Activated CD4-positive, alpha-beta T cell treated with anti-CD3 and anti-CD28 coated beads, Interleukin-2, amount 10 ng/mL, durations not matched to agents 24 days and 14 days (primary cell): ENCODE measurements at regions not wholly inside any gene's neighbourhood (a gene's known extent, or its start where the extent isn't known, plus 50 kb on each side); places are given as distances from the start of the nearest gene placed in this dataset.
"Not testable (repeated sequence)": the region's sequence is repeated elsewhere in the genome, so short reads cannot be mapped to it uniquely, and the experiment has no call there.

Experiments used
- DNase-seq: peaks from one replicate; pipeline ENCODE4 v3.0.0; 2022
- H3K27ac Mint-ChIP-seq: one replicate; pipeline ENCODE4 v1.8.0; 2022; ENCODE audit warnings: mild to moderate bottlenecking, mixed read lengths
- H3K27me3 Mint-ChIP-seq: one replicate; pipeline ENCODE4 v1.8.0; 2022; ENCODE audit warnings: mixed read lengths
- H3K36me3 Mint-ChIP-seq: one replicate; pipeline ENCODE4 v1.8.0; 2022; ENCODE audit warnings: low read depth, mild to moderate bottlenecking, mixed read lengths
- H3K4me1 Mint-ChIP-seq: one replicate; pipeline ENCODE4 v1.8.0; 2021; ENCODE audit warnings: mixed read lengths
- H3K4me3 Mint-ChIP-seq: one replicate; pipeline ENCODE4 v1.8.0; 2022; ENCODE audit warnings: mild to moderate bottlenecking, moderate library complexity, mixed read lengths
- H3K9me3 Mint-ChIP-seq: one replicate; pipeline ENCODE4 v1.8.0; 2021; ENCODE audit warnings: mixed read lengths
- intact Hi-C: fragments of 100-400 bp; cut with micrococcal nuclease; formaldehyde crosslinking; loops from one replicate; pipeline ENCODE4 v1.15.1; 2023

DNA sequence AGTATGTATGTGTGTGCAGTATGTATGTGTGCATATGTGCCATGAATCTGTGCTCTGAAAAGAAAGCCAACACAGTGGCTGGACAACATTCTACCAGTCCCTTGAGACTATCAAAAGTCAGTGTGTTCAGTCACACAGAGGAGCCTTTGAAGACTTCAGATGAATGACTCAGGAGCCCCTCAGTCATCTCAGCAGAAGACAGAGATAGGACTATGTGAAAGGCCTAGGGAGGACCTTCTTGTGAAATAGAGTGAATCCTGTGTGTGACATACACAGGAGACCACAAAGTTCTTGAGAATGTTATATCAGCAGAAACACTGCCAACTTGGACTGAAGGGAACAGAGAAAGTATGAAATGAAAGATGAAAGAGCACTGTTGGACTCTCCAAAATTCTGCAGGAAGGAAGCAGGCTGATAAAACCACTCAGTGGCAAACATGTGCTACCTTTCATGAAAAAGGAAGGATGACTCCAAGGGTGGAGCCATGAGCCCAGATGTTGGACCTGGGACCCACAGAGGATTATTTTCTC, 108.4 kb downstream of the METRNL start:
- intact Hi-C loops: no loop called here
- H3K4me3 Mint-ChIP-seq: no peak overlapping the region
- H3K36me3 Mint-ChIP-seq: no peaks in the 10 kb centered on the region
- peak; percentile 53 for DNase-seq
- peaks cover 5% of the 10 kb centered on the region for H3K9me3 Mint-ChIP-seq
- peaks cover 5% of the 10 kb centered on the region for H3K4me1 Mint-ChIP-seq
- peaks cover 2% of the 10 kb centered on the region for H3K27me3 Mint-ChIP-seq
- no peak overlapping the region for H3K27ac Mint-ChIP-seq

DNA sequence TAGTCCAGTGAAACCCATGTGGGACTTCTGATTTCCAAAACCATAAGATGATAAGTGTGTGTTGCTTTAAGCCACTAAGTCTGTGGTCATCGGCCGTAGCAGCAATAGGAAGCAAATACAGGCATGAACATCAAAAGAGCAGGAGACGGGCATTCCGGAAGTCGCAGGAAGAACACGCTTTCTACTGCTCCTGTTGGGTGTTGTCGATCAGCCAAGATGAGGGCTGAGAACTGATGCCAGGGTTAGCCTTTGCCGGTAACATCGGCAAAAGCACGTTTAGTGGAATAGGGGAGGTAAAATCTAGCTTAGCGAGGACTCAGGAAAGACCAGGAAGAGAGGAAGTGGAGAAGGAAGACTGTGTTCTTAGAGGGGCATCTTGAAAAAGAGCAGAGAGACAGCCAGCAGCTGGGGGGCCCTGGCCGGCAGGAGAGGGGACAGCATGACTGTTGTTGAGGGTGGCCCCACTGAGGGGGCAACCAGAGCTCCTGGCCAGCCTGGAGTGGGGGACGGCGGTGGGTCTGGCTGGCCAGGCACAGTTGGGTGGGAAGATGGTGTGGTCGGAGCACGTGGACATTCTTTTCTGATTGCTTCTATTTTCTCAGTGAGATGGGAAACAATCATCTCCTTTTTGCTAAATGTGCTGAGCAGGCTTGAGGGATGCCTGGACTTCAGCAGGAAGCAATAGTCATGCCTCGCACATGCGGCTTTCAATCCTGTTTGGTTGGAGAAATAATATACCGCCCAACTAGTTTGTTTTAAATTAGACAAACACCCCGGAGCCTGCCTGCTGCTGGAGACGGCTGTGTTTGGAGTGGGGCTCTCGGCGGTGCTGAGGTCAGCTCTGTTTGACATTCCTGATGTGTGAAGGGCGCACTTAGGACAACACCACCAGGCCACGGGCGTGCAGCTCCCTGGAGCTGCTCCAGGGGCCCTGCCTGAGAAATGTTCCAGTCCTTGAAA, 109.9 kb downstream of the METRNL start:
- DNase-seq: peak; percentile 51
- H3K36me3 Mint-ChIP-seq: no peaks in the 10 kb centered on the region

GRCh38 chr17:83190004-83190385, 110.6 kb downstream of the METRNL start:
- Mint-ChIP-seq H3K27me3 (peaks cover under 1% of the 10 kb centered on the region), H3K27ac (no peak overlapping the region)
- no peak for DNase-seq

More for the DNA sequence above, 109.9 kb downstream of the METRNL start:
- Mint-ChIP-seq H3K27me3 (peaks cover 2% of the 10 kb centered on the region), H3K4me1 (peaks cover 12% of the 10 kb centered on the region), H3K27ac (no peak overlapping the region), H3K9me3 (peaks cover 5% of the 10 kb centered on the region), H3K4me3 (no peak overlapping the region)
- intact Hi-C loops: no loop called here

GRCh38 chr17:83190601-83191387, 111.4 kb downstream of the METRNL start:
- H3K27me3 Mint-ChIP-seq: no peaks in the 10 kb centered on the region
- H3K4me1 Mint-ChIP-seq: peaks cover 15% of the 10 kb centered on the region
- peak overlapping the region; percentile 65 for H3K27ac Mint-ChIP-seq
- no peaks in the 10 kb centered on the region for H3K36me3 Mint-ChIP-seq
- intact Hi-C loops: no loop called here
- peaks cover 5% of the 10 kb centered on the region for H3K9me3 Mint-ChIP-seq
- H3K4me3 Mint-ChIP-seq: no peak overlapping the region
- DNase-seq: peak; percentile 45

More at GRCh38 chr17:83190004-83190385, 110.6 kb downstream of the METRNL start:
- Mint-ChIP-seq H3K4me1 (peaks cover 13% of the 10 kb centered on the region), H3K4me3 (no peak overlapping the region), H3K36me3 (no peaks in the 10 kb centered on the region), H3K9me3 (peaks cover 5% of the 10 kb centered on the region)
- intact Hi-C loops: no loop called here

DNA sequence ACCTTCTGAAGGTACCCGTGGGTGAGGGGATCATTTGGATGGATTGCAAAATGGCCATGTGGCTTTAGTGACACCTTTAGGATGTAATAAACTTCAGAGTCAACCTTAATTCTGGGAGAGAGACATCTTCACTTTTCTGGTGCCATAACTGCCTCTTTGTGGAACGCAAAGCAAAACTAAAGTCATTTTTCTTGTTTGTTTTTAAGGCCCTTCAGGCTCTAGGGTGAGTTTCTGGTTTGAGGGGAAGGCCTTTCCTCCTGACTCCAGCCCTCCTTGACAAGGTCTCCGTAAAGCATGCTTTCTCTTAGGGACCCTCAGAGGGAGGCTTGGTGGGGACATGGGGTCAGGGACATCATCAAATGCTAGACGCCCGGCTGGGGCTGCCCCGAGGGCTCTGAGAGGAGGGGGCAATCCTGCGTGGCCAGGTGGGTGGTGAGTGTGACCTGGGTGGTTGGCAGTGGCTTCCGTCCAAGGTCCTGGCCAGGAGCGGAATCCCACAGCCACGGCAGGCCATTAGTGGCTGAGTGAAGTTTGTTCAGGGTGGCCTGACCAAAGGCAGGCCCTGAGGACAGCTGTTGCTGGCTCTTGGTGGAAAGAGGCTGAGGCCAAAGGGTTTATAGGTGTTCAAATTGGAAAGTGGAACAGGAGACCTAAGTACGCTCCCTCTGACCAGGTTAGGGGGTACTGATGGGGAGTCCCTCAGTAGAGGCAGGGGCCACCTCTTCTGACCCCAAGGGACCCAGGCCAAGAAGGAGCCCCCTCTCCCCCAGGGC, 112.2 kb downstream of the METRNL start:
- Mint-ChIP-seq H3K4me1 (peaks cover 17% of the 10 kb centered on the region), H3K4me3 (no peak overlapping the region), H3K27ac (no peak overlapping the region), H3K36me3 (no peaks in the 10 kb centered on the region), H3K27me3 (no peaks in the 10 kb centered on the region), H3K9me3 (peaks cover 5% of the 10 kb centered on the region)
- intact Hi-C loops: no loop called here
- DNase-seq: peak; percentile 53

- Mint-ChIP-seq H3K4me1 (peaks cover 18% of the 10 kb centered on the region), H3K27me3 (no peaks in the 10 kb centered on the region), H3K4me3 (no peak overlapping the region), H3K27ac (no peak overlapping the region), H3K9me3 (peaks cover 5% of the 10 kb centered on the region), H3K36me3 (no peaks in the 10 kb centered on the region)
- intact Hi-C loops: no loop called here
- DNase-seq: peak; percentile 59
Measured at GRCh38 chr17:83192161-83192788, 112.9 kb downstream of the METRNL start.

DNA sequence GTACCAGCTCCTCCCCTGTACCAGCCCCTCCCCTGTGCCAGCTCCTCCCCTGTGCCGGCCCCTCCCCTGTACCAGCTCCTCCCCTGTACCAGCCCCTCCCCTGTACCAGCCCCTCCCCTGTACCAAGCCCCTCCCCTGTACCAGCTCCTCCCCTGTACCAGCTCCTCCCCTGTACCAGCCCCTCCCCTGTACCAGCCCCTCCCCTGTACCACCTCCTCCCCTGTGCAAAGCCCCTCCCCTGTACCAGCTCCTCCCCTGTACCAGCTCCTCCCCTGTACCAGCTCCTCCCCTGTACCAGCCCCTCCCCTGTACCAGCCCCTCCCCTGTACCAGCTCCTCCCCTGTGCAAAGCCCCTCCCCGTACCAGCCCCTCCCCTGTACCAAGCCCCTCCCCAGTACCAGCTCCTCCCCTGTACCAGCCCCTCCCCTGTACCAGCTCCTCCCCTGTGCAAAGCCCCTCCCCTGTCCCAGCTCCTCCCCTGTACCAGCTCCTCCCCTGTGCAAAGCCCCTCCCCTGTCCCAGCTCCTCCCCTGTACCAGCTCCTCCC, 113.5 kb downstream of the METRNL start:
- peak; percentile 53 for DNase-seq
- H3K9me3 Mint-ChIP-seq, intact Hi-C loops, H3K36me3 Mint-ChIP-seq, H3K27ac Mint-ChIP-seq, H3K27me3 Mint-ChIP-seq, H3K4me3 Mint-ChIP-seq: not testable (repeated sequence)
- peaks cover 22% of the 10 kb centered on the region for H3K4me1 Mint-ChIP-seq

GRCh38 chr17:83193336-83194185, 114.2 kb downstream of the METRNL start:
- Mint-ChIP-seq H3K4me3 (peak overlapping the region; percentile 32), H3K4me1 (peaks cover 23% of the 10 kb centered on the region), H3K36me3 (no peaks in the 10 kb centered on the region), H3K27me3 (no peaks in the 10 kb centered on the region), H3K27ac (peak overlapping the region; percentile 72), H3K9me3 (peaks cover 2% of the 10 kb centered on the region)
- intact Hi-C loops: no loop called here
- peak; percentile 68 for DNase-seq

DNA sequence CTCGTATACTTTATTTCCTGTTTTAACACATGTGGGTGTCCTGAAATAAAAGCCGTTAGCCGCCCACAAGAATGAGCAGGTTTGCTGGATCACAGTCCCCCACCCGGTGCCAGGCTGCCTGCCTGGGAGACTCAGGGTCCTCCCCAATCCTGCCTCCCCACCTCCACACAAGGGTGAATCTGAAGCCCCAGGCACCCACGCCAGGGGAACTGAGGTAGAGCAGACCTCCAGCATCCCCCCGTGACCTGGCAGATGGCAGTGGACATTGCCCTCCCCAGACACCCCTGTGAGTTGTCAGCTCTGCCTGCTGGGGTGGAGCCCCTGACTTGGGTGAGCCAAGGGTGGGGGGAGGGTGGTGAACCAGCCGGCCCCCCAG, 114.8 kb downstream of the METRNL start:
- Mint-ChIP-seq H3K9me3 (no peaks in the 10 kb centered on the region), H3K27ac (peak overlapping the region; percentile 72), H3K27me3 (no peaks in the 10 kb centered on the region), H3K4me1 (peaks cover 25% of the 10 kb centered on the region), H3K36me3 (no peaks in the 10 kb centered on the region), H3K4me3 (peak overlapping the region; percentile 32)
- DNase-seq: no peak
- intact Hi-C loops: no loop called here

DNA sequence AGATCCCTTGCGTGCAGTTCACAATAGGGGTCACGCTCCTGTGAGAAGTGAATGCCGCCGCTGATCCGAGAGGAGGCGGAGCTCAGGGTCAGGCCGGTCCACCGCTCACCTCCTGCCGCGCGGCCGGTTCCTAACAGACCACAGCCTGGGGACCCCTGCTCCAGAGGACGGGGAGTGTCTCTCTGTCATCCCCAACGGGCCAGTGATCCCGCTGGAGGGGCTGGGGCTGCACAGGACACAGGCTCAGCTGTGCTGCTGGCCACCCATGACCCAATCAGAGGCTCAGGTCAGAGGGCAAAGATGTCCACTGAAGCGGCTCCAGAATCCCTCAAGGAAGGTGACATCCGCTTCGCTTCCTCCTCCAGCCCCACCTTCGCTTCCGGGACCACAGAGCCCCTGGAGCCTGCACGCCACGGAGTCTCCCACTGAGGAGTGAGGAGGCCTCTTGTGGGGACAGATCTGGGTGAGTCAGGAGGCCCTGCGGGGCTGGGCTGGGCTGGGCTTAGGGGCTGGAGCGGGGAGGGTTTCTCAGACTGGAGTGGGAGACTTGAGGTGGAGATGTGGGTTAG, 115.4 kb downstream of the METRNL start:
- Mint-ChIP-seq H3K4me1 (peaks cover 32% of the 10 kb centered on the region), H3K36me3 (no peaks in the 10 kb centered on the region), H3K4me3 (no peak overlapping the region), H3K27me3 (no peaks in the 10 kb centered on the region), H3K9me3 (no peaks in the 10 kb centered on the region), H3K27ac (peak overlapping the region; percentile 19)
- intact Hi-C loops: no loop called here
- DNase-seq: peak; percentile 54

DNA sequence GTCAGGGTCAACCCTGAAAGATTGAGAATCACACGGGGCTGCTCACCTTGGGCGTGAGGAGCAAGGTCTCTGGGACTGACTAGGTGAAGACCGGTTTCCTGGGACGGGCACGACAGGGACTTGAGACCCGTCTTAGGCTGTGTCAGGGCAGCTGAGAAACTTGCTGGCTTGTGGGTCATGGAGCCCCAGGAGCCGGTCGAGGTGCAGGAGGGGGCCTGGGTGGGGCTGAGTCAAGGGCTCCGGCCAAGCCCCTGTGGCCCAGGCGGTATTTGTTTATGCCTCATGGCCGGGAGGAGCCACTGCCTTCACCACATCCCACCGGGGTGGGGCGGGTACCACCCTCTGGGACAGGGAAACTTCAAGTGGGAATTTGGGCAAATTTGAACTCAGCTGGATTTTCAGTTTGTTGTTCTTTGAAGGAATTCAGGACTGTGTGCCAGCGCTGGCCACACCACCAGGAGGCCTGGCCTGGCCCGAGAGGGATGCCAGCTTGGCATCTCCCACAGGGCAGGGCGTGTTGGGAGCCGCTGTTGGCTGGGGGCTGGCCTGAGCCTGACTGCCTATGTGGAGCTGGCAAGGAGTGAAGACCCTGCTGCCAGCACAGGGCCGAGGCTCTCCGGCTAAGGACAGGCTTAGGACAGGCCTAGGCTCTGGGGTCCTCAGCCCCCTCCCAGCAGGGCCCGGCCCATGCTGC, 116.1 kb downstream of the METRNL start:
- intact Hi-C loops: no loop called here
- no peaks in the 10 kb centered on the region for H3K9me3 Mint-ChIP-seq
- H3K36me3 Mint-ChIP-seq: no peaks in the 10 kb centered on the region
- H3K4me1 Mint-ChIP-seq: peaks cover 38% of the 10 kb centered on the region
- DNase-seq: peak; percentile 58
- H3K27me3 Mint-ChIP-seq: no peaks in the 10 kb centered on the region
- H3K27ac Mint-ChIP-seq: peak overlapping the region; percentile 19
- no peak overlapping the region for H3K4me3 Mint-ChIP-seq

GRCh38 chr17:83196024-83196365, 116.6 kb downstream of the METRNL start:
- Mint-ChIP-seq H3K36me3 (no peaks in the 10 kb centered on the region), H3K4me3 (no peak overlapping the region), H3K27ac (peak overlapping the region; percentile 29), H3K9me3 (no peaks in the 10 kb centered on the region), H3K27me3 (no peaks in the 10 kb centered on the region), H3K4me1 (peaks cover 43% of the 10 kb centered on the region)
- intact Hi-C loops: no loop called here
- DNase-seq: no peak
